ENCODE measurements at regions not wholly inside any gene's neighbourhood (a gene's known extent, or its start where the extent isn't known, plus 50 kb on each side); places are given as distances from the start of the nearest gene placed in this dataset.

DNA sequence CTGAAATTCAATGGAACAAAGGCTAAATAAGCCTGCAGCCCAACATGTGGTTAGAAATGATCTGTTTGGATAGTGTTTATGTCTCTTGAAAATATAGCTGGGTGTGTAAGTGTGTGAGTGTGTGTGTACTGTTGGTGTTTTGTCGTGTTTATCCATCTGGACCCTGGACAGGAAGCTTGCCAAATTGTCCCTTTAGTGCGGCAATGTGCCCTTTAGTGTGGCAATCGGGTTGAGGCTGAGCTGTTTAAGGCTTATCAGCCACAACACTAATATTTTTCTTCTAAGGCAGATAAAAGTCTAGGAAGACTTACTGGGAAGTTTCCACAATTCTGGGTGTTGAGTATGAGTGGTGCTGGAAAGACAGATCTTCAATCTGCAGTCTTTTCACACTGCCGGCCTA, 180.2 kb downstream of the YTHDC2 start:
- TF ChIP-seq, protein P1, sequence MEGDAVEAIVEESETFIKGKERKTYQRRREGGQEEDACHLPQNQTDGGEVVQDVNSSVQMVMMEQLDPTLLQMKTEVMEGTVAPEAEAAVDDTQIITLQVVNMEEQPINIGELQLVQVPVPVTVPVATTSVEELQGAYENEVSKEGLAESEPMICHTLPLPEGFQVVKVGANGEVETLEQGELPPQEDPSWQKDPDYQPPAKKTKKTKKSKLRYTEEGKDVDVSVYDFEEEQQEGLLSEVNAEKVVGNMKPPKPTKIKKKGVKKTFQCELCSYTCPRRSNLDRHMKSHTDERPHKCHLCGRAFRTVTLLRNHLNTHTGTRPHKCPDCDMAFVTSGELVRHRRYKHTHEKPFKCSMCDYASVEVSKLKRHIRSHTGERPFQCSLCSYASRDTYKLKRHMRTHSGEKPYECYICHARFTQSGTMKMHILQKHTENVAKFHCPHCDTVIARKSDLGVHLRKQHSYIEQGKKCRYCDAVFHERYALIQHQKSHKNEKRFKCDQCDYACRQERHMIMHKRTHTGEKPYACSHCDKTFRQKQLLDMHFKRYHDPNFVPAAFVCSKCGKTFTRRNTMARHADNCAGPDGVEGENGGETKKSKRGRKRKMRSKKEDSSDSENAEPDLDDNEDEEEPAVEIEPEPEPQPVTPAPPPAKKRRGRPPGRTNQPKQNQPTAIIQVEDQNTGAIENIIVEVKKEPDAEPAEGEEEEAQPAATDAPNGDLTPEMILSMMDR (IDR thresholded peaks at IDR 0.05; ENCODE audit: low read depth, low read length, poor library complexity, severe bottlenecking) = no peak
- TF ChIP-seq EZH2phosphoT487 (IDR thresholded peaks at IDR 0.05; ENCODE audit: borderline replicate concordance, low read length) = no peak
